ENCODE measurements at regions not wholly inside any gene's neighbourhood (a gene's known extent, or its start where the extent isn't known, plus 50 kb on each side); places are given as distances from the start of the nearest gene placed in this dataset.

DNA sequence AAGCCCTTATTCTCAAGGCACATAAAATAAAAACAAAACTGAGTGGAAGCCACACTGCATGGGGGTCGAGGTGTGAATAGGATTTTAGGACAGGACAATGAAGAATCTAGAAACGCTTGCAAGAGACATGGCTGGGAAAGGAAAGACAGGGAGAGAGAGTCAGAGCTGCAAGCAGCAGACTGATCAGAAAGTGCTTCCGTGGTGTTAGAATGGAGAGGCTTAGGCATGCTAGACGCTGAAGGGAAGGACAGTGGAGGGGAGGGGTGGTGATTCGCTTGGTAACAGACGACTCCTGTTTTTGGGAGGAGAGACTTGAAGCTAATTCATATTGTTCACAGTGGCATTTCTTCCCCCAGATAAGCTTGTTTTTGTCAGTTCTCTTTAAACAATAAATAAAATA is 173.5 kb downstream of the AIPL1 start:
- TF ChIP-seq POLR2AphosphoS5 (IDR thresholded peaks at IDR 0.05; ENCODE audit: low read depth, low read length), result no peak
- no peak for TF ChIP-seq POLR2A (IDR thresholded peaks at IDR 0.05; ENCODE audit: low read depth, low read length)
- no peak for TF ChIP-seq TAF1 (IDR thresholded peaks at IDR 0.05; ENCODE audit: borderline replicate concordance, low read depth, low read length)
